Neural progenitor cell (in vitro differentiated cells): ENCODE measurements at regions not wholly inside any gene's neighbourhood (a gene's known extent, or its start where the extent isn't known, plus 50 kb on each side); places are given as distances from the start of the nearest gene placed in this dataset.

Experiments
- DNase-seq: peaks from one replicate; pipeline ENCODE4 v3.0.0-alpha.2; 2016; ENCODE audit warnings: low spot score
- H2AFZ ChIP-seq: fragments of 200-600 bp; sonication (generic); replicated peaks from 2 replicates; pipeline ENCODE4 v1.6.1; 2016; ENCODE audit warnings: antibody characterized with exemption
- H3F3A ChIP-seq: fragments of 200-600 bp; sonication (generic); 2 replicates; pipeline ENCODE4 v1.6.1; 2016; ENCODE audit warnings: antibody characterized with exemption, low read depth
- H3K27ac ChIP-seq: fragments of 200-600 bp; sonication (generic); 2 replicates; pipeline ENCODE4 v1.5.1; 2016; ENCODE audit warnings: mild to moderate bottlenecking
- H3K27me3 ChIP-seq: fragments of 200-600 bp; sonication (generic); 2 replicates; pipeline ENCODE4 v1.6.1; 2016; ENCODE audit warnings: mild to moderate bottlenecking, moderate library complexity
- H3K36me3 ChIP-seq: fragments of 200-600 bp; sonication (generic); 2 replicates; pipeline ENCODE4 v1.5.1; 2016
- H3K4me1 ChIP-seq: fragments of 200-600 bp; sonication (generic); 2 replicates; pipeline ENCODE4 v1.6.1; 2016; ENCODE audit warnings: mixed run types
- H3K4me2 ChIP-seq: fragments of 200-600 bp; sonication (generic); 2 replicates; pipeline ENCODE4 v1.6.1; 2016
- H3K4me3 ChIP-seq: fragments of 200-600 bp; sonication (generic); 2 replicates; pipeline ENCODE4 v1.5.1; 2016
- H3K79me2 ChIP-seq: fragments of 200-600 bp; sonication (generic); 2 replicates; pipeline ENCODE4 v1.6.1; 2016; ENCODE audit warnings: low read depth
- H3K9ac ChIP-seq: fragments of 200-600 bp; sonication (generic); 2 replicates; pipeline ENCODE4 v1.6.1; 2016
- H3K9me3 ChIP-seq: fragments of 200-600 bp; sonication (generic); 2 replicates; pipeline ENCODE4 v1.5.1; 2016; ENCODE audit warnings: low read depth
- H4K20me1 ChIP-seq: fragments of 200-600 bp; sonication (generic); 2 replicates; pipeline ENCODE4 v1.6.1; 2016; ENCODE audit warnings: low read depth
- H3K27ac Mint-ChIP-seq: 3 replicates; pipeline ENCODE4 v1.8.0; 2021; ENCODE audit warnings: mixed read lengths
- H3K27me3 Mint-ChIP-seq: 2 replicates; pipeline ENCODE4 v1.8.0; 2022; ENCODE audit warnings: low read depth, mild to moderate bottlenecking, inconsistent platforms, moderate library complexity, mixed read lengths; ENCODE audit not compliant: insufficient read depth
- H3K36me3 Mint-ChIP-seq: 3 replicates; pipeline ENCODE4 v1.8.0; 2021; ENCODE audit warnings: mixed read lengths
- H3K4me1 Mint-ChIP-seq: 3 replicates; pipeline ENCODE4 v1.8.0; 2021; ENCODE audit warnings: mixed read lengths
- H3K4me3 Mint-ChIP-seq: 3 replicates; pipeline ENCODE4 v1.8.0; 2021; ENCODE audit warnings: mild to moderate bottlenecking, moderate library complexity, mixed read lengths
- H3K9me3 Mint-ChIP-seq: 3 replicates; pipeline ENCODE4 v1.8.0; 2020; ENCODE audit warnings: mixed read lengths
- EZH2 ChIP-seq: fragments of 200-600 bp; sonication (generic); IDR thresholded peaks from 2 replicates; pipeline ENCODE4 v1.6.1; 2017; ENCODE audit warnings: antibody characterized with exemption, mild to moderate bottlenecking, moderate library complexity
- EZH2phosphoT487 ChIP-seq: fragments of 200-600 bp; sonication (generic); IDR thresholded peaks from 2 replicates; pipeline ENCODE4 v1.6.1; 2017; ENCODE audit warnings: antibody characterized with exemption
- TF ChIP-seq, protein P1 (sequence below): fragments of 200-600 bp; sonication (generic); IDR thresholded peaks from 2 replicates; pipeline ENCODE4 v1.5.1; 2017; ENCODE audit warnings: antibody characterized with exemption, mild to moderate bottlenecking

DNA sequence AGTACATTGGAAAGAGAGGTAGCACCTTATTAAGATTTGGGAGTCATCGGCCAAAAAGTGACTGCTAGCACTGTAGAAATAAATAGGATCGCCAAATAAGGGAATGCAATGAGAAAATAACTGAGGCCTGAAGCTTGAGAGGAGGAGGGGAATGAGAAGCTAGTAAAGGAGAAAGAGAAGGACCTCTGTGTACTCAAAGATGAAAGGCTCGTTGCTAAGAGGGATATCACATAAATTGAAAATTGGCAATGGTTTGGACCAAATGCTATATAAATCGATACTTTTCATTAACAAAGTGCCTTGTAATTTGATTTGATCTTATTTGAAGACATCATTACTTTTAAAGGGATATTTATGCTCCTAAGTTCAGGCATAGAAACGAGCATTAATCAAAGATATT, 796.3 kb downstream of the QKI start:
- no peaks in the 10 kb centered on the region for H4K20me1 ChIP-seq
- Mint-ChIP-seq H3K27me3 (peaks cover 5% of the 10 kb centered on the region), H3K4me3 (no peak overlapping the region), H3K4me1 (no peaks in the 10 kb centered on the region), H3K27ac (no peak overlapping the region), H3K36me3 (no peaks in the 10 kb centered on the region), H3K9me3 (peaks cover 9% of the 10 kb centered on the region)
- no peaks in the 10 kb centered on the region for H3K36me3 ChIP-seq
- no peaks in the 10 kb centered on the region for H3K79me2 ChIP-seq
- H3K27me3 ChIP-seq = no peaks in the 10 kb centered on the region
- DNase-seq = no peak
- no peak overlapping the region for H2AFZ ChIP-seq
- H3K4me2 ChIP-seq = no peak overlapping the region
- no peaks in the 10 kb centered on the region for H3F3A ChIP-seq
- H3K27ac ChIP-seq = no peak overlapping the region
- H3K9me3 ChIP-seq = no peaks in the 10 kb centered on the region
- no peak overlapping the region for H3K9ac ChIP-seq
- H3K4me3 ChIP-seq = no peak overlapping the region
- TF ChIP-seq, protein P1, sequence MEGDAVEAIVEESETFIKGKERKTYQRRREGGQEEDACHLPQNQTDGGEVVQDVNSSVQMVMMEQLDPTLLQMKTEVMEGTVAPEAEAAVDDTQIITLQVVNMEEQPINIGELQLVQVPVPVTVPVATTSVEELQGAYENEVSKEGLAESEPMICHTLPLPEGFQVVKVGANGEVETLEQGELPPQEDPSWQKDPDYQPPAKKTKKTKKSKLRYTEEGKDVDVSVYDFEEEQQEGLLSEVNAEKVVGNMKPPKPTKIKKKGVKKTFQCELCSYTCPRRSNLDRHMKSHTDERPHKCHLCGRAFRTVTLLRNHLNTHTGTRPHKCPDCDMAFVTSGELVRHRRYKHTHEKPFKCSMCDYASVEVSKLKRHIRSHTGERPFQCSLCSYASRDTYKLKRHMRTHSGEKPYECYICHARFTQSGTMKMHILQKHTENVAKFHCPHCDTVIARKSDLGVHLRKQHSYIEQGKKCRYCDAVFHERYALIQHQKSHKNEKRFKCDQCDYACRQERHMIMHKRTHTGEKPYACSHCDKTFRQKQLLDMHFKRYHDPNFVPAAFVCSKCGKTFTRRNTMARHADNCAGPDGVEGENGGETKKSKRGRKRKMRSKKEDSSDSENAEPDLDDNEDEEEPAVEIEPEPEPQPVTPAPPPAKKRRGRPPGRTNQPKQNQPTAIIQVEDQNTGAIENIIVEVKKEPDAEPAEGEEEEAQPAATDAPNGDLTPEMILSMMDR = no peak
- TF ChIP-seq EZH2 (no peak), EZH2phosphoT487 (no peak)
- H3K4me1 ChIP-seq = no peaks in the 10 kb centered on the region

DNA sequence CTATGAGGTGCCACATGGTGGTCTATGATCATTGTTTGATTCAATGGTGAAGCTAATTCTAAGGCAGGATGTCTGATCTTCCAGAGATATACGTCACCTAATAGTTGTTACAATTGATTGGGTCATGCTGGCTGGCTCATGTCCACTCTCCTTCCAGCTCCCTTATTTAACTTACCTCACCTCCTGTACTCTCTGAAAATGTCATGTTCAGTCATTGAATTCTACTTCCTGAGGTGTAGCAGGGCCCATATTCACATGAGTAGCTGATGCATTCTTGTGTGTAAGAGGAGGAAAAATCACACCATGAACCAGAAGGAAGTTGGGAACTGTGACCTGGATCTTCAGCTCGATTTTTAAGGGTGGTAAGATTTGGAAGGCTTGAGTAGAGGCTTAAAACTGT, 795.8 kb downstream of the QKI start:
- H3K9me3 ChIP-seq = no peaks in the 10 kb centered on the region
- no peak overlapping the region for H3K4me3 ChIP-seq
- no peaks in the 10 kb centered on the region for H3K4me1 Mint-ChIP-seq
- no peaks in the 10 kb centered on the region for H3K79me2 ChIP-seq
- TF ChIP-seq EZH2 (no peak), EZH2phosphoT487 (no peak)
- TF ChIP-seq, protein P1 = no peak
- H3K4me2 ChIP-seq = no peak overlapping the region
- peaks cover 10% of the 10 kb centered on the region for H3K9me3 Mint-ChIP-seq
- H3K27me3 ChIP-seq = no peaks in the 10 kb centered on the region
- no peaks in the 10 kb centered on the region for H3K4me1 ChIP-seq
- H3K27ac Mint-ChIP-seq = no peak overlapping the region
- H3F3A ChIP-seq = no peaks in the 10 kb centered on the region
- H2AFZ ChIP-seq = no peak overlapping the region
- no peak overlapping the region for H3K27ac ChIP-seq
- no peaks in the 10 kb centered on the region for H3K36me3 Mint-ChIP-seq
- no peak overlapping the region for H3K4me3 Mint-ChIP-seq
- H3K36me3 ChIP-seq = no peaks in the 10 kb centered on the region
- peaks cover 5% of the 10 kb centered on the region for H3K27me3 Mint-ChIP-seq
- no peaks in the 10 kb centered on the region for H4K20me1 ChIP-seq
- no peak for DNase-seq
- H3K9ac ChIP-seq = no peak overlapping the region

DNA sequence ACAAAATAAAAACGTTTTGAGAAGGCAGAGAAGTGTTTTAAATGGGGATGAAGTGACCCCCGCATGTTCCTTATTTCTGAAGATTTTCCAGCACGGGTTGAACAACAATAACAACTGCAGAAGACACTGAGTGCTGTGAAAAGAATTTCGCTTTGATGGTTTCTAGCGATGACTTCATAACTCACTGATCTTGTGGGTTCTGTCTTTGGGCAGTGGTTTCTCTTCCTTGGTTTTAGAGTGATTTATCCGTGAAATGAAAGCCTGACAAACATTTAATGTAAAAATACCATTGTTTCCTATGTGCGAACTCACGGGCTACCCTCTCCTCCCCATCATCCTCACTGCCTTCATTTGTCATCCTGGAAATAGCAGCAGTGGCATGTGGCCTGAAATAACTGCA, 793.9 kb downstream of the QKI start:
- Histone ChIP-seq H3K9me3 (no peaks in the 10 kb centered on the region), H3K4me1 (no peaks in the 10 kb centered on the region), H3K9ac (no peak overlapping the region), H3K4me2 (no peak overlapping the region), H2AFZ (no peak overlapping the region), H3K27ac (no peak overlapping the region), H3K4me3 (no peak overlapping the region), H3K27me3 (no peaks in the 10 kb centered on the region), H4K20me1 (no peaks in the 10 kb centered on the region), H3K79me2 (no peaks in the 10 kb centered on the region), H3K36me3 (no peaks in the 10 kb centered on the region), H3F3A (no peaks in the 10 kb centered on the region)
- Mint-ChIP-seq H3K4me1 (no peaks in the 10 kb centered on the region), H3K4me3 (no peak overlapping the region), H3K27ac (no peak overlapping the region), H3K9me3 (peaks cover 16% of the 10 kb centered on the region), H3K27me3 (peaks cover 5% of the 10 kb centered on the region), H3K36me3 (peaks cover 3% of the 10 kb centered on the region)
- TF ChIP-seq, protein P1 = no peak
- TF ChIP-seq EZH2phosphoT487 = no peak
- no peak for TF ChIP-seq EZH2
- DNase-seq = no peak
